ENCODE measurements at regions not wholly inside any gene's neighbourhood (a gene's known extent, or its start where the extent isn't known, plus 50 kb on each side); places are given as distances from the start of the nearest gene placed in this dataset.

- no peak overlapping the region for H3K4me3 ChIP-seq (ENCODE audit: low read depth, low read length)
- TF ChIP-seq CTCF (IDR thresholded peaks at IDR 0.05; ENCODE audit: insufficient read depth, low read depth, low read length): no peak
- DNase-seq (ENCODE audit: low read depth): no peak
These were observed 209.8 kb downstream of the GJA1 start for GRCh38 chr6:121645100-121645745.

- H3K4me3 ChIP-seq (ENCODE audit: low read depth, low read length): no peak overlapping the region
- DNase-seq (ENCODE audit: low read depth): peak; percentile 71
- no peak for TF ChIP-seq CTCF (IDR thresholded peaks at IDR 0.05; ENCODE audit: insufficient read depth, low read depth, low read length)
These were observed 212.5 kb downstream of the GJA1 start for GRCh38 chr6:121647905-121648304.

- H3K4me3 ChIP-seq (ENCODE audit: low read depth, low read length): no peak overlapping the region
- TF ChIP-seq CTCF (IDR thresholded peaks at IDR 0.05; ENCODE audit: insufficient read depth, low read depth, low read length): no peak
- DNase-seq (ENCODE audit: low read depth): no peak
These were observed 214.5 kb downstream of the GJA1 start for GRCh38 chr6:121649951-121650350.

GRCh38 chr6:121651420-121651819 lies 216.0 kb downstream of the GJA1 start:
- no peak for TF ChIP-seq CTCF (IDR thresholded peaks at IDR 0.05; ENCODE audit: insufficient read depth, low read depth, low read length)
- H3K4me3 ChIP-seq (ENCODE audit: low read depth, low read length): no peak overlapping the region
- DNase-seq (ENCODE audit: low read depth): peak; percentile 48

DNA sequence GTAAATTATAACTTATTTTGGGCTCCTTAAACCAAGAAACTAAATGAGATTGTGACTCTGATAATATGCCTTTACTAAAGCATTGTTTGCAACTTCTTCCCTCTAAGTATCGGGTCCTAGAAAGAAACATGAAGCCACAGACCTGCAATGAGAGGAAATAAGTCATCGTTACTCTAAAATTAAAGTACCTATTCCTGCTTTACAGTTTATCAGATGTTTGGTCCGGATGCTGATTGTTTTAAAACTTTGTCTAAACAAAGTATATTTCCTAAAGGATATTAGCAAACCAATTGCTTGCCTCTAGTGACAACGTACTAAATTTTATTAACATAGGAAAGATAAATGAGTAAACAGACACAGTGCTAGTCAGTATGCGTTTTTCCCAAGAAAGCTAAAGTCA lies 216.8 kb downstream of the GJA1 start:
- no peak for TF ChIP-seq CTCF (IDR thresholded peaks at IDR 0.05; ENCODE audit: insufficient read depth, low read depth, low read length)
- DNase-seq (ENCODE audit: low read depth): peak; percentile 51
- no peak overlapping the region for H3K4me3 ChIP-seq (ENCODE audit: low read depth, low read length)

DNA sequence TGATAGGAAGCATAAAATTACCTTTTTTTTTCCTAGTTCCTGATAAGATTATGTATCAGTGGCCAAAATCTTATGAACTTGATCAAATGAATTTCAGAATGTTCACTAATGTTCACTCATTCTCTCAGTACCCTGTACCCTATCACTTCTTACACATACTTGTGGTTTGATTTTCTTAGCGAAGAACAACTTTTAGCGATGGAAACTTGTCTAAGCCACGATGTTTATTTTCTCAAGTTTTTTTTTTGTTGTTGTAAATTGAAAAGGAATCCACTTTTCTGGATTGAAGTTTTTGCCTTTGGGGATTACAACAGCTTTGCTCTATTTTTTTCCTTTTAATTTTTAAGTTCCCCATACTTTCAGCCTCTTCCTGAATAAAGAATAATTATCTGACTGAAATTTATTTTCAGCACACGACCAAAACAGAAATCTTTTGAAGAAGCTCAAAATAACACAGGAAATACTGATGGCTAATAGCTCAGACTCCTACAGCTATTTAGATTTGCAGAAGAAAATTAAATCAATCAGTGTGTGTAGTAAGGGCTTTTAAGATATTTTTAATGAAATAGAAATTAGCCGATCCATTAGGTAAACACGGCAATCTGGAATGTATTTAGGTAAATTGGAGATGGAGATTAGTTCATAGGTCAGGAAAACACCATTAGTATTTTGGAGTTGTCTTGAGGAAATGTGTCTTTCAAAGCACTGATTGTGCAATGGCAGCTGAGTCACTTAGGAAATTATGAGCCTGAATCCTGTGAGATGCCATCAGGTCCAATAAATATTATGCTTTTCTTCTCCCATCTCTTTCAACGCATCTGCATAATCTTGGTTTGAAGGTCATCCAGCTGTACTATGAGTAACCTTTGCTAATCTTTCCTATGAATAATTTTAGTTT lies 217.5 kb downstream of the GJA1 start:
- no peak for TF ChIP-seq CTCF (IDR thresholded peaks at IDR 0.05; ENCODE audit: insufficient read depth, low read depth, low read length)
- DNase-seq (ENCODE audit: low read depth): peak; percentile 96
- H3K4me3 ChIP-seq (ENCODE audit: low read depth, low read length): no peak overlapping the region
